22Rv1 (cell line): ENCODE measurements at regions not wholly inside any gene's neighbourhood (a gene's known extent, or its start where the extent isn't known, plus 50 kb on each side); places are given as distances from the start of the nearest gene placed in this dataset.

ENCODE experiments used
- ZFX ChIP-seq: fragments of 450-650 bp; IDR thresholded peaks from 2 replicates; pipeline ENCODE4 v1.6.1; 2017; ENCODE audit warnings: antibody characterized with exemption, borderline replicate concordance
- TF ChIP-seq, protein P1 (sequence below): fragments of 450-650 bp; IDR thresholded peaks from 2 replicates; pipeline ENCODE4 v1.5.1; 2017; ENCODE audit warnings: mild to moderate bottlenecking

GRCh38 chrX:98362630-98363029 is 1478.9 kb downstream of the RPA4 start:
- TF ChIP-seq, protein P1, sequence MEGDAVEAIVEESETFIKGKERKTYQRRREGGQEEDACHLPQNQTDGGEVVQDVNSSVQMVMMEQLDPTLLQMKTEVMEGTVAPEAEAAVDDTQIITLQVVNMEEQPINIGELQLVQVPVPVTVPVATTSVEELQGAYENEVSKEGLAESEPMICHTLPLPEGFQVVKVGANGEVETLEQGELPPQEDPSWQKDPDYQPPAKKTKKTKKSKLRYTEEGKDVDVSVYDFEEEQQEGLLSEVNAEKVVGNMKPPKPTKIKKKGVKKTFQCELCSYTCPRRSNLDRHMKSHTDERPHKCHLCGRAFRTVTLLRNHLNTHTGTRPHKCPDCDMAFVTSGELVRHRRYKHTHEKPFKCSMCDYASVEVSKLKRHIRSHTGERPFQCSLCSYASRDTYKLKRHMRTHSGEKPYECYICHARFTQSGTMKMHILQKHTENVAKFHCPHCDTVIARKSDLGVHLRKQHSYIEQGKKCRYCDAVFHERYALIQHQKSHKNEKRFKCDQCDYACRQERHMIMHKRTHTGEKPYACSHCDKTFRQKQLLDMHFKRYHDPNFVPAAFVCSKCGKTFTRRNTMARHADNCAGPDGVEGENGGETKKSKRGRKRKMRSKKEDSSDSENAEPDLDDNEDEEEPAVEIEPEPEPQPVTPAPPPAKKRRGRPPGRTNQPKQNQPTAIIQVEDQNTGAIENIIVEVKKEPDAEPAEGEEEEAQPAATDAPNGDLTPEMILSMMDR: no peak
- no peak for TF ChIP-seq ZFX
